Activated naive CD4-positive, alpha-beta T cell treated with anti-CD3 and anti-CD28 coated beads for 36 hours (primary cell): ENCODE measurements at regions not wholly inside any gene's neighbourhood (a gene's known extent, or its start where the extent isn't known, plus 50 kb on each side); places are given as distances from the start of the nearest gene placed in this dataset.

Experiments used
- CTCF ChIA-PET: fragments of 350-600 bp; sonication (Branson Sonifier 250); formaldehyde crosslinking; loops from one replicate; lab custom pipeline; 2021; ENCODE audit warnings: antibody characterized with exemption; lab: Charles Lee
- DNase-seq: peaks from one replicate; pipeline ENCODE4 v3.0.0-alpha.2; 2020
- H3K27ac Mint-ChIP-seq: one replicate; pipeline ENCODE4 v1.8.0; 2021; ENCODE audit warnings: mild to moderate bottlenecking, mixed read lengths
- H3K27me3 Mint-ChIP-seq: one replicate; pipeline ENCODE4 v1.8.0; 2021; ENCODE audit warnings: low read depth, mixed read lengths
- H3K36me3 Mint-ChIP-seq: one replicate; pipeline ENCODE4 v1.8.0; 2021; ENCODE audit warnings: low read depth, mixed read lengths
- H3K4me1 Mint-ChIP-seq: one replicate; pipeline ENCODE4 v1.8.0; 2021; ENCODE audit warnings: low read depth, mixed read lengths
- H3K4me3 Mint-ChIP-seq: one replicate; pipeline ENCODE4 v1.8.0; 2021; ENCODE audit warnings: mild to moderate bottlenecking, moderate library complexity, mixed read lengths
- H3K9me3 Mint-ChIP-seq: one replicate; pipeline ENCODE4 v1.8.0; 2021; ENCODE audit warnings: mixed read lengths
- intact Hi-C: fragments of 100-400 bp; cut with micrococcal nuclease; formaldehyde crosslinking; loops from one replicate; pipeline ENCODE4 v1.15.1; 2023

DNA sequence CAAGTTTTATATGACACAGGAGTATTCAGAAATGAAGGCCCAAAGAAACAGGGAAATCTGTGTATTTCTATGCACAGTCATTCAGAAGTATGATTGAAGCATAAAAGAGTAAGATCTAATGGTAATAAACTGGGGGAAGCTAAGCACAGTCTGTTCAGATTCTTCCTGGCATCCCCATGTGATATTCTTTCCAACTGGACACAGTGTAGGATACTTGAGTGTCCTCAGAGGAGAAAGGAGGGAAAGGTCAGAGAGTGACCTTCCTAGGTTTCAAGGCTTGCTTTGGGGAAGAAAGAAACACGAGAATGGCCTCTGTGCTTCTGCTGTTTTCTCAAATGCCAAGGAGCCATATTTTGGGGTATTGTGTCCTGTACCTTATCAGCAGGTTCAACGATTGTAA, 1798.4 kb upstream of the WWC1 start:
- no peaks in the 10 kb centered on the region for H3K36me3 Mint-ChIP-seq
- intact Hi-C loops: no loop called here
- H3K27ac Mint-ChIP-seq: no peak overlapping the region
- no peak overlapping the region for H3K4me3 Mint-ChIP-seq
- H3K4me1 Mint-ChIP-seq: no peaks in the 10 kb centered on the region
- DNase-seq: no peak
- H3K9me3 Mint-ChIP-seq: peaks cover 4% of the 10 kb centered on the region
- H3K27me3 Mint-ChIP-seq: no peaks in the 10 kb centered on the region
- CTCF ChIA-PET: no interaction called here

DNA sequence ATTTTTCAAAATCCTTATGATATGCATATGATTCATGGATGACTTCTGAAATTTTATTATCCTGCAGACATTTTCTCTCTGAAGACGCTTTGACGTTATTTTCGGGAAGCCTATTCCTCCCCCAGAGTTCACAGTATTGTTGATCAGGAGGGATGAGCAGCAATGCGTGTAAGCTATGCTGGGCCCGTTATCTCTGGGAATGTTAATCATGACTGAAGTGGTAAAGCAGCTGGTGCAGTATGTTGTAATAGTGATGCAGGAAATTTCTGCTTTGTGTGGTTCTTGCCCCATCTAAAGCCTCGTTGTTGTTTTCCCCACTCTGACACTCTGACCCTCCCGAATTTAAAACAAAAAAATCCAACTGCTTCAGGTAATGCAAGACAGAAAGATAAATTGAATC, 1797.8 kb upstream of the WWC1 start:
- Mint-ChIP-seq H3K27ac (no peak overlapping the region), H3K36me3 (no peaks in the 10 kb centered on the region), H3K9me3 (no peaks in the 10 kb centered on the region), H3K4me3 (no peak overlapping the region), H3K4me1 (no peaks in the 10 kb centered on the region), H3K27me3 (no peaks in the 10 kb centered on the region)
- no peak for DNase-seq
- CTCF ChIA-PET: no interaction called here
- intact Hi-C loops: no loop called here

DNA sequence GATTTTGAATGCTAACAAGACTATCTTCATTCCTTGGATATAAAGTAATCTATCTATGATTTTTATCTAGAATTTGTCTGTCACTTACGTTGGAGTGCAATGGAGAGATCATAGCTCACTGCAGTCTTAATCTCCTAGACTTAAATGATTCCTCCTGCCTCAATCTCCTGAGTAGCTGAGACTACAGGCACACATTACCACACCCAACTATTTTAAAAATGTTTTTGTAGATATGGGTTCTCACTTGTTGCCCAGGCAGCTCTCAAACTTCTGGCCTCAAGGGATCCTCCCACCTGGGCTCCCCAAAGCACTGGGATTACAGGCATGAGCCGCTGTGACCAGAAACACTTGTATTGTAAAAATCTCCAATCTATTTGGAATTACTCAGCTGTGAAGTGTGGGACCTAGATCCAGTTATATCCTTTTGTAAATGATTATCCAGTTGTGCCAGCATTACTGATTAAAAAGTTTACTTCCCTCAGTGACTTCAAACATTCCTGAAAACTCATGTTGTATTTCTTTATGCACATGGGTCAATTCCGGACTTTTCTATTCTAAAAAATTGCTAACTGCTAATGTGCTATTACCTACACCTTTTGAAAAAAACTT, 1793.8 kb upstream of the WWC1 start:
- CTCF ChIA-PET: no interaction called here
- no peaks in the 10 kb centered on the region for H3K36me3 Mint-ChIP-seq
- DNase-seq: no peak
- H3K27me3 Mint-ChIP-seq: no peaks in the 10 kb centered on the region
- H3K4me3 Mint-ChIP-seq: no peak overlapping the region
- H3K9me3 Mint-ChIP-seq: no peaks in the 10 kb centered on the region
- intact Hi-C loops: no loop called here
- H3K4me1 Mint-ChIP-seq: no peaks in the 10 kb centered on the region
- H3K27ac Mint-ChIP-seq: no peak overlapping the region

DNA sequence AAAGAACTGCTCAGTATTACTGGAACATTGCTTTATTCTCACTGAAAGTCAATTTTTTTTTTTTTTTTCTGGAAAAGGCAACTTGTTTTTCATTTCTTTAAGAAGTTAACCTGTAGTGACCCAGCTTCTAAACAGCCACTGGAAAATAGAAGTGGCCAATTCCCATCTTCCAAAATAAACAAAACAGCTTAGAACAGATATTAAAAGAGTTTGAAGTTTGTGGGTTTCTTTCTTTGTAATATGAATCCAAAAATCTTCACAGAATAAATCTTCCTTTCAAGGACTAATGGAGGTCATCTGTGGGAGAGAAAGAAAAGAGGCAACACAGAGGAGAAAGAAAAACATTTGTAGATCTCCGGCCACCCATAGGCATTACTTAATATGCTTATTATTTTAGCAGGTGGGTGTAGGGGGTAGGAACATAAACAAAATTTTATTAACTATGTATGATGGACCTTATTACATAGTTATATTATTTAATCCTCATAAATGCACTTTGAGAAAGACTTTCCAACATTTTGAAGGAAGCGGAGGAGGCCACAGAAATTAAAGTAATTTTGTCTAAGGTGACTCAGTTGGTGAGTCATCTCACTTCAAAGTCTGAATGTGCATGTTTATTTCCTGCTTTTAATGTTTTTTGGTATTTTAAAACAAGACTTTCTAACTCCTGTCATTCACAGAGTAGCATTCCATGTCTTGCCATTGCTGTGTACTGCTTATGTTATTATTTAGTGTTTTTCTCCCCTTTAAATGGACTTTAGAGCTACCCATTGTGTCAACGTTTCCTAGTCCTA, 1791.8 kb upstream of the WWC1 start:
- Mint-ChIP-seq H3K27me3 (no peaks in the 10 kb centered on the region), H3K27ac (no peak overlapping the region), H3K4me3 (no peak overlapping the region), H3K9me3 (no peaks in the 10 kb centered on the region), H3K4me1 (no peaks in the 10 kb centered on the region), H3K36me3 (no peaks in the 10 kb centered on the region)
- no peak for DNase-seq
- CTCF ChIA-PET: no interaction called here
- intact Hi-C loops: no loop called here

DNA sequence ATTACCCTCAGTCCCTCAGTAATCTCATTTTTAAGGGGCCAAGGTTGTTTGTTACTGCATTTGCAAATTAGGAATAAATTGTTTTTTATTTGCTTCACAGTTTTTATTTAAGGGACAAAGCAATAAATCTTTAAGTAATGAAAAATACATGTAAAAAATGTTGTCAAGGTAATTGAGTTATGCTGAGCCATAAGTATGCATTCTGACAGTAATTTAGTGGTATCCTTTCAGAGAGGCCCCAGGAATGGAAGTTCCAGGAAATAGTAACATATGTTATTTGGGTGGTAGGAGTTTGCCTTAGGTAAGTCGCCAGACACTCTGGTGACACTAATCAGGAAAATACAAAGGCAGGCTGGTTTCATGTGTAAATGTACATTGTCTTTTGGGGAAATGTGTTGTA, 1787.9 kb upstream of the WWC1 start:
- H3K4me3 Mint-ChIP-seq: no peak overlapping the region
- no peaks in the 10 kb centered on the region for H3K4me1 Mint-ChIP-seq
- H3K27me3 Mint-ChIP-seq: no peaks in the 10 kb centered on the region
- H3K27ac Mint-ChIP-seq: no peak overlapping the region
- H3K36me3 Mint-ChIP-seq: no peaks in the 10 kb centered on the region
- DNase-seq: no peak
- intact Hi-C loops: no loop called here
- peaks cover 2% of the 10 kb centered on the region for H3K9me3 Mint-ChIP-seq
- CTCF ChIA-PET: no interaction called here

DNA sequence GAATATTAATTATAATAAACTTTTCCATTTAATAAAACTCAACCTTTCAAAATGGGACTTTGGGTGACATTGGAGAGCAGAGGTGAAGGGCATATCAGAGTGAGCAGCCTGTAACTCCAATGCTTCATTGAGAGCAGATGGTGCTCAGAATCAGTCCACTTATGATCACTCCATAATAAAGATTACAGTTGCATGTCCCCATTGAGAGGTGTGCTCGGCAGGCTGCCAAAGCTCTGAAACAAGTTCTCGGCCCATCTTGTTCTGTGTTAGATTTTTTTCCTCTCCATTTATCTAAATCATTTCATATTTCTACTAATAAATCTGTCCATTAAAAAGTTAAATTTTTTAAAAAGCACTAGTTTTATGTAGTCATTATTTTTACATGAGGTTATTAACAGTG, 1786.4 kb upstream of the WWC1 start:
- intact Hi-C loops: no loop called here
- H3K9me3 Mint-ChIP-seq: peaks cover 2% of the 10 kb centered on the region
- H3K27ac Mint-ChIP-seq: no peak overlapping the region
- no peaks in the 10 kb centered on the region for H3K4me1 Mint-ChIP-seq
- CTCF ChIA-PET: no interaction called here
- H3K27me3 Mint-ChIP-seq: no peaks in the 10 kb centered on the region
- no peaks in the 10 kb centered on the region for H3K36me3 Mint-ChIP-seq
- no peak for DNase-seq
- H3K4me3 Mint-ChIP-seq: no peak overlapping the region

DNA sequence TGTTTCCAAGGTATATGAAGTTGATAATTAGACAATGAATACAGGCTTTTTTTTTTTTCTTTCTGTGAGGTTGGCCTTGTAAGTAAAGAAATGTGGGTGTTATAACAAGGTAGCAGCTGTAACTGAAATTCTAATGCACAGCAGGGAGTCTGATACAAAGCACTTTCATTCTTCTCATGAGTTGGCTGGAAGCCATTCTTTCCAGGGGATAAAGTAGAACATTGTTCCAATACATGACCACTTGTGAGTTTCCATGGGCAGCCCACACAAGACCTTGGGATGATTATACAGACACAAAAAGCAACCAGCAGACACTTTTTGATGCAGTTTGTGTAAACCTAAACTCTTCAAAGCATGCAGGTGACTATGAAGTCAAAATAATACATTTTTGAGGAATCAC, 1785.9 kb upstream of the WWC1 start:
- H3K27me3 Mint-ChIP-seq: no peaks in the 10 kb centered on the region

DNA sequence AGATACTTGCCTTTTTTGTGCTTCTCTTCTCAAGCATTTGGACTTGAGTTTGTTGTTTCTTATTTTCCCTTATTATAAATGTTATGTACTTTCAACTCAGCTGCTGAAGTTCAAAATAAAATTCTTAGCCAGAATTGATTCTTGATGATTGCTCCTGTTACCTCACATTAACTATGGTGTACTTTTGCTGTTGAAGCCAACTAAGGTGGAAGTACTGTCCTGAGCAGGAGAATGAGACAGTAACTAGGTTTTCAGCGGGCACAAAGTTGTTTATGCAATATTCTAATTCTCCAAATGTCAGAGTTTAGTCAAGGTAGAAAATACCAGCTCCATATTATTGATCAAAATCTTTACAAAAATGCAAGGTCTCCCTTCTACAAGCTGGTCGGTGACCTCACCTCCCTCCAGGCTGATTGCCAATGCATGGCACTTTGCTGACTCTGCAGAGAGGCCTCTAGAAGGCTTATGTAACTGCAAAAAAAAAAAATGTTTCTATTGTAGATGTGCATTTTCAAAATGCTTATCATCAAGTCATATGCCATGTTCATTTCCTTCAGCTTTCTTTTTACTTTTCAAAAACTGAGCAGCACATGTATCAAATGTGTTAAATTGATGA, 1783.5 kb upstream of the WWC1 start:
- H3K4me3 Mint-ChIP-seq: no peak overlapping the region
- H3K27ac Mint-ChIP-seq: no peak overlapping the region
- no peaks in the 10 kb centered on the region for H3K4me1 Mint-ChIP-seq
- DNase-seq: no peak
- no peaks in the 10 kb centered on the region for H3K36me3 Mint-ChIP-seq
- no peaks in the 10 kb centered on the region for H3K27me3 Mint-ChIP-seq
- peaks cover 7% of the 10 kb centered on the region for H3K9me3 Mint-ChIP-seq
- CTCF ChIA-PET: no interaction called here
- intact Hi-C loops: no loop called here

More for the DNA sequence above, 1785.9 kb upstream of the WWC1 start:
- CTCF ChIA-PET: no interaction called here
- H3K4me3 Mint-ChIP-seq: no peak overlapping the region
- no peak for DNase-seq
- H3K36me3 Mint-ChIP-seq: no peaks in the 10 kb centered on the region
- H3K9me3 Mint-ChIP-seq: peaks cover 2% of the 10 kb centered on the region
- intact Hi-C loops: no loop called here
- no peaks in the 10 kb centered on the region for H3K4me1 Mint-ChIP-seq
- no peak overlapping the region for H3K27ac Mint-ChIP-seq

DNA sequence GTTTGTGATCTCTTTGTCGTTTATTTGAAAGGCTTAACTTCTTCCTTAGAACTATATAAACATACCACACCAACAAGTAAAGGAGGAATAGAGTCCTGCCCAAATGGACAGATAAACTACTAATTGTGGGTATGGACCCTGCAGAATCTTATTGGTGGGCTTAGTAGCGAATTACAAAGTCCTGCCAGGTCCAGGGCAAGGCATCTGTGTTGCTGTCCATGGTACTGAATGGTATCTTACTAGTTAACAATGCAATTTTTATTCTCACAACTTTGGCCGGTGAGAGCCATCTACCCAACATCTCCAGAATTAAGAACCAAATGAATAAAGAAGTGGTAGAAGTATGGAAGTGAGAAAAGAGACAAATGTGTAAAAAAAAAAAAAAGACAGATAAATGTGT, 1782.4 kb upstream of the WWC1 start:
- Mint-ChIP-seq H3K36me3 (no peaks in the 10 kb centered on the region), H3K4me1 (no peaks in the 10 kb centered on the region), H3K27me3 (no peaks in the 10 kb centered on the region), H3K27ac (no peak overlapping the region), H3K9me3 (peaks cover 7% of the 10 kb centered on the region), H3K4me3 (no peak overlapping the region)
- intact Hi-C loops: no loop called here
- DNase-seq: no peak
- CTCF ChIA-PET: no interaction called here

DNA sequence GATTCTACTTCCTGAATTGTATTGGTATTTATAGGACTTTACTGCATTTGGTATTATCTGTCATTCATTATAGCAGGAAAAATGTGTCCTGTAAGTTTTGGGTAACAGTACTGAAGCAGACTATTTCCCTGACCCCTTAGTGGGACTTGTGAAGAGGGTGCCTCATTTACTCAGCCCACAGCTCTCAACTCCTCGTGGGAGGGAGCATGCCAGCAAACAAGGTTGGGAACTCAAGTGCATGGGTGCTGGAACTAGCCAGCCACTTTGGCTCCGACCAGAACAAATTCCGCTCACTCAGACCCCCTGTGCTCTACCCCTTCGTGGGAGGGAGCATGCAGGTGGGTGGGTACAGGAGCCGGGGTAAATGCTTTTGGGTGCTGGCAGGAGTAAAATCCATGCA, 1773.5 kb upstream of the WWC1 start:
- intact Hi-C loops: no loop called here
- CTCF ChIA-PET: no interaction called here

DNA sequence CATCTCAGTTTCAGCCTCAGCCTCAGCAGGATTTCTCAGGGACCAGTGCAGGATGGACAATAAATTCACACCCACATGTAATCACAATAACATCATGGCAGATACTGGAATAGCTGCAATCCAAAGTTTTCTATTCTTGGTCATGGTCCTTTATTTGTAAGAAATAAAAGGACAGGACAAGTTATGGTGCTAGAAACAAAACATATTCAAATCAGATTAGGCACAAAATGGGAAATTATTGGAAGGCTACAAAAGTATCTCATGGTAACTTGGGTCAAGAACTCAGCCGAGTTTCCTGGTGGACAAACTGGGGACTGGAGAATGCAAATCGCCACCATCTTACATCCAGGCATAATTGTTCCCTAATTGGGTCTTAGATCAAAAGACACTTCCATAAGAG, 1768.2 kb upstream of the WWC1 start:
- Mint-ChIP-seq H3K27me3 (no peaks in the 10 kb centered on the region), H3K36me3 (peaks cover 1% of the 10 kb centered on the region), H3K27ac (no peak overlapping the region), H3K4me3 (no peak overlapping the region), H3K4me1 (no peaks in the 10 kb centered on the region), H3K9me3 (peaks cover 8% of the 10 kb centered on the region)
- no peak for DNase-seq
- intact Hi-C loops: no loop called here
- CTCF ChIA-PET: no interaction called here

More for the DNA sequence above, 1773.5 kb upstream of the WWC1 start:
- no peak overlapping the region for H3K27ac Mint-ChIP-seq
- no peak for DNase-seq
- no peaks in the 10 kb centered on the region for H3K4me1 Mint-ChIP-seq
- H3K4me3 Mint-ChIP-seq: no peak overlapping the region
- peaks cover 1% of the 10 kb centered on the region for H3K36me3 Mint-ChIP-seq
- peaks cover 8% of the 10 kb centered on the region for H3K9me3 Mint-ChIP-seq
- H3K27me3 Mint-ChIP-seq: no peaks in the 10 kb centered on the region

DNA sequence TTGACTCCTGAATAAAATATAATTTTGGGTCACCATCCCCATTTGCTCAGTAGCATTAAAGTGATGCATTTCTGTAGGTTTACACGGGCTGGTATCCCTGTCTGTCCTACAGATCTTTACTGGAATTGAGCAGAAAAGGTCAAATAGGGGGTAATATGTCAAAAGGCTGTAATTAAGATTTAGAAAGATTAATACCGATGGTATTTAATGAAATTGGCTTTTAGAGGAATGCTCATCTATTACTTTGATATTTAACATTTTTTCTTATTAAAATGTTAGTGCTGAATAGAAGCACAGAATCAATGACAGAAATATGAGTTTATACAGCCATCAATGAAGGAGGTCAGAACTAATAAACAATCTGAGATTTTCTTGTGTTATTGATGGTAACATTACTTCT, 1762.2 kb upstream of the WWC1 start:
- intact Hi-C loops: no loop called here
- Mint-ChIP-seq H3K27ac (no peak overlapping the region), H3K27me3 (no peaks in the 10 kb centered on the region), H3K9me3 (peaks cover 4% of the 10 kb centered on the region), H3K4me3 (no peak overlapping the region), H3K4me1 (no peaks in the 10 kb centered on the region), H3K36me3 (no peaks in the 10 kb centered on the region)
- CTCF ChIA-PET: no interaction called here
- DNase-seq: no peak
